Ovary (tissue), 7 donors: ENCODE measurements at regions not wholly inside any gene's neighbourhood (a gene's known extent, or its start where the extent isn't known, plus 50 kb on each side); places are given as distances from the start of the nearest gene placed in this dataset.

Source experiments
- DNase-seq, 5 donors: peaks; one replicate each; pipeline ENCODE4 v3.0.0-alpha.2; 2019 to 2020
- H3K27ac ChIP-seq, 2 donors: fragments of 200-600 bp; one replicate each; pipeline versions ENCODE4 v1.5.1 to v1.8.0; 2019 to 2022
- H3K27me3 ChIP-seq: fragments of 200-600 bp; one replicate; pipeline ENCODE4 v1.8.0; 2022
- H3K36me3 ChIP-seq: fragments of 200-600 bp; sonication (generic); one replicate; pipeline ENCODE4 v1.5.1; 2019
- H3K4me1 ChIP-seq: one replicate; pipeline ENCODE4 v1.8.1; 2013; ENCODE audit warnings: mild to moderate bottlenecking, moderate library complexity; ENCODE audit not compliant: insufficient read depth
- H3K4me3 ChIP-seq: fragments of 200-600 bp; sonication (generic); one replicate; pipeline ENCODE4 v1.5.1; 2017
- H3K9me3 ChIP-seq, 2 donors: fragments of 200-600 bp in 1 of 2; sonication (generic) in 1 of 2; one replicate each; pipeline versions ENCODE4 v1.5.1 to v1.8.1; 2013 to 2019; ENCODE audit warnings: mild to moderate bottlenecking in 1 of 2, moderate library complexity in 1 of 2
- EP300 ChIP-seq: sonication (generic); formaldehyde crosslinking; IDR thresholded peaks from one replicate; pipeline ENCODE4 v1.6.1; 2017; ENCODE audit warnings: antibody characterized with exemption
- POLR2A ChIP-seq: fragments of 450-650 bp; IDR thresholded peaks from one replicate; pipeline ENCODE4 v1.6.1; 2017; ENCODE audit warnings: antibody characterized with exemption, mild to moderate bottlenecking, moderate library complexity
- WGBS, 3 donors: extraction: QIAGEN DNeasy Blood & Tissue Kit in 1 of 3; methylation state at CpG; one replicate each; pipeline versions ENCODE4 v1.1.5 to v1.1.7; 2013 to 2017; 5-methylcytosine and 5-hydroxymethylcytosine counted together
- intact Hi-C, 4 donors: fragments of 100-400 bp; cut with DNase I; formaldehyde crosslinking; loops; one replicate each; pipeline versions ENCODE4 v1.11.0 to v1.15.1; 2022 to 2023
- TF ChIP-seq, protein P1 (sequence below), 3 donors: fragments of 450-650 bp in 2 of 3; fragments of 200-600 bp in 1 of 3; IDR thresholded peaks; one replicate each; pipeline versions ENCODE4 v1.5.1 to v1.8.0; 2016 to 2022; ENCODE audit warnings: antibody characterized with exemption in 3 of 3, mild to moderate bottlenecking in 1 of 3
- donor health status: DM: no; HTN: no; CAD: no; lungs with moderate emphysema.
- donor health status: DM: no; HTN: no; CAD: no.
- donor health status: Bipolar disorder and iron deficiency.
- donor health status: DM: no; HTN: no; CAD: no.
- donor health status: DM: yes; HTN: yes; CAD: no.

DNA sequence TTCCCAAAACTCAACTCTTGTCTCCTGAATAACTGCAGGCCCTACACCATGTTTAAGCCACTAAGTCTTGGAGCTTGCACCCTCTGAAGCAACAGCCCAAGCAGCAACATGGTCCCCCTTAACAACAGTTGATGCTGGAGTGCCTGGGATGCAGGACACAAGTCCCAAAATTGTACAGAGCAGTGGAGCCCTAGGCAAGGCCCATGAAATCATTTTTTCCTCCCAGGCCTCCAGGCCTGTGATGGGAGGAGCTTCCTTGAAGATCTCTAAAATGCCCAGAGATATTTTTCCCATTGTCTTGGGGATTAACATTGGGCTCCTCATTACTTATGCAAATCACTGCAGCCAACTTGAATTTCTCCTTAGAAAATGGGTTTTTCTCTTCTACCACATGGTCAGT lies 311.9 kb upstream of the EPHA3 start:
- intact Hi-C loops, result no loop called here

DNA sequence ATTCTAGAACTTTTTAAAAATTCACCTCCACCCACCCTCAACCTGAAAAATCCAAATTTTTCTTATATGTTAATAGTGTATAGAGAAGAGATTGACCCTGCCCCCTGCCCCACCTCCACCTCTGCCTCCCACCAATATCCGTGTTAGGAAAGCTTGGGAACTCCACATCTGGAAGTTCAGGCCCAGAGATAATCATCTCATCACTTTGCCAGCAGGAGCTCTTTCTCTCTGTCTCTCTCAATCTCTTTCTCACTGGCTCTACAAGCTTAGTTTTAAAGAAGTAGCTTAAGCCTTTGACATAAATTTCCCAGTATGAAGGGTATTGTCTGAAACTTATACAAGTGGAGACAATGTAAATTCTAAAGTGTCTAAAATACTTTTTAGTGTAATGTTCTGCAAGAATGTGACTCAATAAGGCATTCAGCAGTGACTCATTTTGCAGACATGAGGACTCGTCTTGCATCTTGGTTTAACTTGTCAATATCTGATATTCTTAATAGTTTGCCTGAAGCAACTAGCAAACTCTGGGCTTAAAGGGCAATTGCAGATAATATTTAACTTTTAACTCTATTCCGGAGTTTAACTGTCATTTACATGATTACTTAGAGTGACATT lies 299.8 kb upstream of the EPHA3 start:
- no peak for DNase-seq
- no peaks in the 10 kb centered on the region for H3K27me3 ChIP-seq
- H3K4me3 ChIP-seq, result no peak overlapping the region
- no peaks in the 10 kb centered on the region for H3K36me3 ChIP-seq
- intact Hi-C loops, result no loop called here
- 50 to 65% (median 61%) methylated on average over 3 of the region's 3 CpGs for WGBS, 3 donors
- TF ChIP-seq EP300 (no peak), POLR2A (no peak)
- TF ChIP-seq, protein P1, sequence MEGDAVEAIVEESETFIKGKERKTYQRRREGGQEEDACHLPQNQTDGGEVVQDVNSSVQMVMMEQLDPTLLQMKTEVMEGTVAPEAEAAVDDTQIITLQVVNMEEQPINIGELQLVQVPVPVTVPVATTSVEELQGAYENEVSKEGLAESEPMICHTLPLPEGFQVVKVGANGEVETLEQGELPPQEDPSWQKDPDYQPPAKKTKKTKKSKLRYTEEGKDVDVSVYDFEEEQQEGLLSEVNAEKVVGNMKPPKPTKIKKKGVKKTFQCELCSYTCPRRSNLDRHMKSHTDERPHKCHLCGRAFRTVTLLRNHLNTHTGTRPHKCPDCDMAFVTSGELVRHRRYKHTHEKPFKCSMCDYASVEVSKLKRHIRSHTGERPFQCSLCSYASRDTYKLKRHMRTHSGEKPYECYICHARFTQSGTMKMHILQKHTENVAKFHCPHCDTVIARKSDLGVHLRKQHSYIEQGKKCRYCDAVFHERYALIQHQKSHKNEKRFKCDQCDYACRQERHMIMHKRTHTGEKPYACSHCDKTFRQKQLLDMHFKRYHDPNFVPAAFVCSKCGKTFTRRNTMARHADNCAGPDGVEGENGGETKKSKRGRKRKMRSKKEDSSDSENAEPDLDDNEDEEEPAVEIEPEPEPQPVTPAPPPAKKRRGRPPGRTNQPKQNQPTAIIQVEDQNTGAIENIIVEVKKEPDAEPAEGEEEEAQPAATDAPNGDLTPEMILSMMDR (IDR thresholded peaks at IDR 0.05), result no peak
- H3K4me1 ChIP-seq, result no peaks in the 10 kb centered on the region
- no peak overlapping the region for H3K27ac ChIP-seq
- no peaks in the 10 kb centered on the region for H3K9me3 ChIP-seq

More for the DNA sequence above, 311.9 kb upstream of the EPHA3 start:
- Histone ChIP-seq H3K4me3 (no peak overlapping the region), H3K4me1 (no peaks in the 10 kb centered on the region), H3K36me3 (no peaks in the 10 kb centered on the region), H3K9me3 (no peaks in the 10 kb centered on the region), H3K27ac (no peak overlapping the region), H3K27me3 (no peaks in the 10 kb centered on the region)
- no peak for TF ChIP-seq EP300
- TF ChIP-seq, protein P1 (IDR thresholded peaks at IDR 0.05), result no peak
- no peak for TF ChIP-seq POLR2A
- no peak for DNase-seq

DNA sequence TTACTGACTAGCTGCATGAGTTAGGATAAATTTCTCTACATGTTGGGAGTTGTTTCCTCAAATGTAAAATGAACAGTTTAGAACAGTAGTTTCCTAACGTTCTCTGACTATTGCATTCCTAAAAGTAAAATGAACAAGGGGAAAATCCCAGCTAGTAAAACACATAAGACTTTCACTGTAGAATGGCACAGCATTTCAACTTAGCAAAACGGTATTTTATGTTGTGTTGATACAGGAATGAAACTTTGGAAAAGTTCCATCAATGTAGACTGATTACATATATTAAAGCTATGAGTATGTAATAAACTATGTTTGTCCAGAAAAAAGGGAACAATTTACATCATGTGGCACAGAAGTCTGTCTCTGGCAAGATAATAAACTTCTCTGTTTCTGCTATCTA lies 297.4 kb upstream of the EPHA3 start:
- H3K27me3 ChIP-seq, result no peaks in the 10 kb centered on the region
- no peak overlapping the region for H3K27ac ChIP-seq
- TF ChIP-seq, protein P1 (IDR thresholded peaks at IDR 0.05), result no peak
- no peak for TF ChIP-seq POLR2A
- no peak for TF ChIP-seq EP300
- H3K4me1 ChIP-seq, result no peaks in the 10 kb centered on the region
- no peak for DNase-seq
- H3K4me3 ChIP-seq, result no peak overlapping the region
- no peaks in the 10 kb centered on the region for H3K36me3 ChIP-seq
- H3K9me3 ChIP-seq, result no peaks in the 10 kb centered on the region
- 8 to 10% (median 9%) methylated on average over 2 of the region's 2 CpGs for WGBS, 3 donors
- intact Hi-C loops, result no loop called here

DNA sequence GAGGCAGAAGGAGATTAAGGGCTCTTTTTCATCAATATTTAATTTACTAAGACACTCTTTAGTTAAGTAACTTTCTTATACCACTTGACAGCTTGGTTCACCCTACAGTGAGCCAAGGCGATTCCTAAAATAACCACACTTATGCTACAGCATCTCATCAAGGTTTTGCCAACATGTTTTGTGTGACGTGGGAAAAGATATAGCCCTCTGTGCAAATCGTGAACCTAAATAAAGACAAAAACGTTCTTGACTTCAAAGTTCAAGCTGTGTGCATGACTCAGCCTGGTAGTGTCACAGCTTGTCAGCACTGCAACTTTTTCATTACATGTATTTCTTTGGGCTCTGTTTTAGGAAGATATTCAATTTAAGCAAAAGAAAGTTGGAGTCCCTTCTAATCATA lies 297.0 kb upstream of the EPHA3 start:
- Histone ChIP-seq H3K27ac (no peak overlapping the region), H3K9me3 (no peaks in the 10 kb centered on the region), H3K27me3 (no peaks in the 10 kb centered on the region), H3K36me3 (no peaks in the 10 kb centered on the region), H3K4me1 (no peaks in the 10 kb centered on the region), H3K4me3 (no peak overlapping the region)
- intact Hi-C loops, result no loop called here
- no peak for DNase-seq
- TF ChIP-seq POLR2A, result no peak
- TF ChIP-seq, protein P1 (IDR thresholded peaks at IDR 0.05), result no peak
- TF ChIP-seq EP300, result no peak
- WGBS, 3 donors, result 17 to 40% (median 30%) methylated on average over 4 of the region's 4 CpGs
